NCI-H524 treated with DMSO at 0.1 percent for 48 hours (cell line): ENCODE measurements at regions not wholly inside any gene's neighbourhood (a gene's known extent, or its start where the extent isn't known, plus 50 kb on each side); places are given as distances from the start of the nearest gene placed in this dataset.

ENCODE experiments used
- DNase-seq: peaks from one replicate; lab custom pipeline; 2025; lab: John Stamatoyannopoulos, UW

- no peak for DNase-seq
Observed at GRCh38 chr18:7288544-7288943, 57.7 kb downstream of the LRRC30 start.

- DNase-seq = no peak
Observed at GRCh38 chr18:7290077-7290476, 59.2 kb downstream of the LRRC30 start.

- no peak for DNase-seq
Observed at GRCh38 chr18:7291046-7291445, 60.2 kb downstream of the LRRC30 start.

- no peak for DNase-seq
Observed at GRCh38 chr18:7298149-7298548, 67.3 kb downstream of the LRRC30 start.

- no peak for DNase-seq
Observed at GRCh38 chr18:7301094-7301493, 70.2 kb downstream of the LRRC30 start.

GRCh38 chr18:7303316-7304060, 72.6 kb downstream of the LRRC30 start:
- DNase-seq = no peak

GRCh38 chr18:7304061-7304370, 73.1 kb downstream of the LRRC30 start:
- DNase-seq = no peak

- DNase-seq = no peak
Observed at GRCh38 chr18:7305416-7305815, 74.5 kb downstream of the LRRC30 start.

GRCh38 chr18:7307030-7307429, 76.1 kb downstream of the LRRC30 start:
- no peak for DNase-seq

- no peak for DNase-seq
Observed at GRCh38 chr18:7307526-7307925, 76.6 kb downstream of the LRRC30 start.

- no peak for DNase-seq
Observed at GRCh38 chr18:7317804-7318231, 86.9 kb downstream of the LRRC30 start.

- DNase-seq = no peak
Observed at GRCh38 chr18:7319161-7319560, 88.3 kb downstream of the LRRC30 start.

- DNase-seq = no peak
Observed at GRCh38 chr18:7321831-7322230, 90.9 kb downstream of the LRRC30 start.

GRCh38 chr18:7322817-7323485, 92.1 kb downstream of the LRRC30 start:
- DNase-seq = no peak

- DNase-seq = no peak
Observed at GRCh38 chr18:7325126-7325430, 94.2 kb downstream of the LRRC30 start.

GRCh38 chr18:7329016-7329415, 98.1 kb downstream of the LRRC30 start:
- no peak for DNase-seq

GRCh38 chr18:7332452-7332851, 101.6 kb downstream of the LRRC30 start:
- no peak for DNase-seq

GRCh38 chr18:7333025-7333562, 102.2 kb downstream of the LRRC30 start:
- no peak for DNase-seq

- DNase-seq = no peak
Observed at GRCh38 chr18:7334973-7335568, 104.2 kb downstream of the LRRC30 start.

GRCh38 chr18:7336623-7337022, 105.7 kb downstream of the LRRC30 start:
- no peak for DNase-seq

- no peak for DNase-seq
Observed at GRCh38 chr18:7338846-7339245, 108.0 kb downstream of the LRRC30 start.

GRCh38 chr18:7341581-7342337, 110.9 kb downstream of the LRRC30 start:
- DNase-seq = no peak
